Adrenal gland (tissue), 9 donors: ENCODE measurements at regions not wholly inside any gene's neighbourhood (a gene's known extent, or its start where the extent isn't known, plus 50 kb on each side); places are given as distances from the start of the nearest gene placed in this dataset.

Experiments used
- DNase-seq, 7 donors: peaks; one replicate each; pipeline ENCODE4 v3.0.0-alpha.2; 2019 to 2020
- H3K27ac ChIP-seq, 5 donors: fragments of 200-600 bp; sonication (generic) in 4 of 5; 1 replicate in 3 of 5; 2 replicates in 2 of 5; pipeline versions ENCODE4 v1.5.1 to v1.8.0; 2016 to 2020; ENCODE audit warnings: mild to moderate bottlenecking in 1 of 5
- H3K27me3 ChIP-seq: fragments of 200-600 bp; 2 replicates; pipeline ENCODE4 v1.8.0; 2021
- H3K36me3 ChIP-seq, 2 donors: fragments of 200-600 bp; replicated peaks in 1 of 2; 1 replicate in 1 of 2; 2 replicates in 1 of 2; pipeline versions ENCODE4 v1.5.1 to v1.8.0; 2018 to 2022
- H3K4me1 ChIP-seq, 2 donors: fragments of 200-600 bp; replicated peaks in 1 of 2; 1 replicate in 1 of 2; 2 replicates in 1 of 2; pipeline versions ENCODE4 v1.5.1 to v1.8.0; 2018 to 2021
- H3K4me3 ChIP-seq, 4 donors: fragments of 200-600 bp; sonication (generic) in 3 of 4; one replicate each; pipeline ENCODE4 v1.5.1; 2016 to 2018
- H3K9me3 ChIP-seq, 3 donors: fragments of 200-600 bp; sonication (generic) in 1 of 3; replicated peaks in 1 of 3; 1 replicate in 2 of 3; 2 replicates in 1 of 3; pipeline versions ENCODE4 v1.5.1 to v1.8.0; 2016 to 2021
- CTCF ChIP-seq, 6 experiments: fragments of 450-650 bp in 4 of 6; fragments of 200-600 bp in 2 of 6; sonication (generic) in 1 of 6; IDR thresholded peaks; 1 replicate in 5 of 6; 2 replicates in 1 of 6; pipeline versions ENCODE4 v1.5.1 to v1.8.0; 2016 to 2021; ENCODE audit warnings: antibody characterized with exemption in 6 of 6, mild to moderate bottlenecking in 2 of 6, moderate library complexity in 1 of 6
- POLR2A ChIP-seq, 2 donors: fragments of 450-650 bp; IDR thresholded peaks; one replicate each; pipeline ENCODE4 v1.6.1; 2017; ENCODE audit warnings: antibody characterized with exemption in 2 of 2, mild to moderate bottlenecking in 2 of 2, moderate library complexity in 1 of 2
- WGBS, 4 donors: extraction: QIAGEN DNeasy Blood & Tissue Kit in 2 of 4; methylation state at CpG; one replicate each; pipeline versions ENCODE4 v1.1.5 to v1.1.7; 2013 to 2017; 5-methylcytosine and 5-hydroxymethylcytosine counted together
- intact Hi-C, 2 donors: fragments of 100-400 bp; cut with DNase I; formaldehyde crosslinking; loops; one replicate each; pipeline versions ENCODE4 v1.14.1 to v1.15.0; 2022 to 2023
- donor health status: healthy with polysubstance abuse.
- donor health status: Bipolar disorder and iron deficiency.
- donor health status: DM: yes; HTN: yes; CAD: no.
- donor health status: DM: no; HTN: no; CAD: no.
- donor health status: DM: no; HTN: no; CAD: no.

- WGBS, 4 donors = 60 to 84% (median 71%) methylated on average over 4 of the region's 4 CpGs
- Histone ChIP-seq H3K9me3 (no peaks in the 10 kb centered on the region), H3K27me3 (no peaks in the 10 kb centered on the region), H3K27ac (no peak overlapping the region), H3K36me3 (no peaks in the 10 kb centered on the region), H3K4me1 (no peaks in the 10 kb centered on the region), H3K4me3 (no peak overlapping the region)
- DNase-seq = no peak
- intact Hi-C loops = no loop called here
- TF ChIP-seq CTCF (IDR thresholded peaks at IDR 0.05) (no peak), POLR2A (IDR thresholded peaks at IDR 0.05) (no peak)
Measured at GRCh38 chr3:132911741-132912415, 126.3 kb upstream of the TMEM108 start.

GRCh38 chr3:132907293-132907692 is 130.9 kb upstream of the TMEM108 start:
- intact Hi-C loops = no loop called here
- no peak for TF ChIP-seq POLR2A (IDR thresholded peaks at IDR 0.05)
- TF ChIP-seq CTCF (IDR thresholded peaks at IDR 0.05) = no peak
- H3K4me1 ChIP-seq = no peaks in the 10 kb centered on the region
- H3K36me3 ChIP-seq = no peaks in the 10 kb centered on the region
- no peak for DNase-seq
- H3K27ac ChIP-seq = no peak overlapping the region
- H3K4me3 ChIP-seq = no peak overlapping the region
- 93 to 96% (median 96%) methylated on average over 3 to 10 of the region's 10 CpGs for WGBS, 4 donors
- no peaks in the 10 kb centered on the region for H3K27me3 ChIP-seq
- H3K9me3 ChIP-seq = no peaks in the 10 kb centered on the region

- no peaks in the 10 kb centered on the region for H3K27me3 ChIP-seq
- no peak for DNase-seq
- H3K4me1 ChIP-seq = peaks cover 0 to 8% of the 10 kb centered on the region in 2 donors
- no peak overlapping the region for H3K27ac ChIP-seq
- intact Hi-C loops = no loop called here
- TF ChIP-seq POLR2A (IDR thresholded peaks at IDR 0.05) = no peak
- no peak for TF ChIP-seq CTCF (IDR thresholded peaks at IDR 0.05)
- H3K4me3 ChIP-seq = no peak overlapping the region
- H3K9me3 ChIP-seq = no peaks in the 10 kb centered on the region
- no peaks in the 10 kb centered on the region for H3K36me3 ChIP-seq
Measured at GRCh38 chr3:132900481-132900880, 137.7 kb upstream of the TMEM108 start.

- H3K36me3 ChIP-seq = no peaks in the 10 kb centered on the region
- peaks cover 0 to 8% of the 10 kb centered on the region in 2 donors for H3K4me1 ChIP-seq
- intact Hi-C loops = no loop called here
- no peak overlapping the region for H3K4me3 ChIP-seq
- no peak overlapping the region for H3K27ac ChIP-seq
- no peaks in the 10 kb centered on the region for H3K27me3 ChIP-seq
- TF ChIP-seq POLR2A (IDR thresholded peaks at IDR 0.05) (no peak), CTCF (IDR thresholded peaks at IDR 0.05) (no peak)
- WGBS, 4 donors = 43 to 71% (median 49%) methylated on average over 5 of the region's 5 CpGs
- DNase-seq = peak in 3 of 7 donors; percentile 18 to 30 (median 26)
- H3K9me3 ChIP-seq = no peaks in the 10 kb centered on the region
Measured at GRCh38 chr3:132898141-132898540, 140.1 kb upstream of the TMEM108 start.
